Tibial nerve (tissue), 4 donors: ENCODE measurements at regions not wholly inside any gene's neighbourhood (a gene's known extent, or its start where the extent isn't known, plus 50 kb on each side); places are given as distances from the start of the nearest gene placed in this dataset.
"Not testable (repeated sequence)": the region's sequence is repeated elsewhere in the genome, so short reads cannot be mapped to it uniquely, and the experiment has no call there.

ENCODE experiments used
- DNase-seq, 2 donors: peaks; one replicate each; pipeline ENCODE4 v3.0.0-alpha.2; 2019; ENCODE audit warnings: low spot score in 2 of 2
- H3K27ac ChIP-seq, 4 donors: fragments of 200-600 bp; sonication (generic) in 3 of 4; one replicate each; pipeline ENCODE4 v1.5.1; 2017 to 2019; ENCODE audit warnings: mild to moderate bottlenecking in 1 of 4
- H3K27me3 ChIP-seq, 2 donors: fragments of 200-600 bp; sonication (generic) in 1 of 2; one replicate each; pipeline versions ENCODE4 v1.5.1 to v1.6.0; 2017 to 2019
- H3K36me3 ChIP-seq, 3 donors: fragments of 200-600 bp; sonication (generic); one replicate each; pipeline ENCODE4 v1.5.1; 2018 to 2019
- H3K4me1 ChIP-seq, 4 donors: fragments of 200-600 bp; sonication (generic) in 3 of 4; one replicate each; pipeline ENCODE4 v1.5.1; 2017 to 2019
- H3K4me3 ChIP-seq, 4 donors: fragments of 200-600 bp; sonication (generic) in 3 of 4; one replicate each; pipeline ENCODE4 v1.5.1; 2017 to 2019; ENCODE audit warnings: mild to moderate bottlenecking in 1 of 4, moderate library complexity in 1 of 4
- H3K9me3 ChIP-seq, 4 donors: fragments of 200-600 bp; sonication (generic) in 3 of 4; one replicate each; pipeline ENCODE4 v1.5.1; 2017 to 2019
- CTCF ChIP-seq, 5 experiments: fragments of 200-600 bp in 3 of 5; fragments of 450-650 bp in 2 of 5; sonication (generic) in 3 of 5; IDR thresholded peaks; one replicate each; pipeline ENCODE4 v1.5.1; 2016 to 2019; ENCODE audit warnings: antibody characterized with exemption in 5 of 5, mild to moderate bottlenecking in 3 of 5, moderate library complexity in 2 of 5
- EP300 ChIP-seq, 2 donors: sonication (generic); formaldehyde crosslinking; IDR thresholded peaks; one replicate each; pipeline ENCODE4 v1.6.1; 2017; ENCODE audit warnings: antibody characterized with exemption in 2 of 2, mild to moderate bottlenecking in 1 of 2
- POLR2A ChIP-seq, 2 donors: fragments of 450-650 bp; IDR thresholded peaks; one replicate each; pipeline ENCODE4 v1.6.1; 2017; ENCODE audit warnings: antibody characterized with exemption in 2 of 2, mild to moderate bottlenecking in 2 of 2, moderate library complexity in 2 of 2
- WGBS, 2 donors: methylation state at CpG; one replicate each; pipeline ENCODE4 v1.1.5; 2018; 5-methylcytosine and 5-hydroxymethylcytosine counted together

GRCh38 chr6:44739181-44739580 lies 351.7 kb downstream of the CDC5L start:
- 81 to 82% methylated on average over 16 of the region's 16 CpGs for WGBS, 2 donors
- TF ChIP-seq POLR2A (IDR thresholded peaks at IDR 0.05) (no peak), CTCF (IDR thresholded peaks at IDR 0.05) (no peak), EP300 (IDR thresholded peaks at IDR 0.05) (no peak)
- Histone ChIP-seq H3K4me1 (peaks cover 0 to 5% (median 0%) of the 10 kb centered on the region in 4 donors), H3K27ac (no peak overlapping the region), H3K4me3 (no peak overlapping the region), H3K36me3 (no peaks in the 10 kb centered on the region), H3K9me3 (no peaks in the 10 kb centered on the region), H3K27me3 (no peaks in the 10 kb centered on the region)
- DNase-seq: no peak

DNA sequence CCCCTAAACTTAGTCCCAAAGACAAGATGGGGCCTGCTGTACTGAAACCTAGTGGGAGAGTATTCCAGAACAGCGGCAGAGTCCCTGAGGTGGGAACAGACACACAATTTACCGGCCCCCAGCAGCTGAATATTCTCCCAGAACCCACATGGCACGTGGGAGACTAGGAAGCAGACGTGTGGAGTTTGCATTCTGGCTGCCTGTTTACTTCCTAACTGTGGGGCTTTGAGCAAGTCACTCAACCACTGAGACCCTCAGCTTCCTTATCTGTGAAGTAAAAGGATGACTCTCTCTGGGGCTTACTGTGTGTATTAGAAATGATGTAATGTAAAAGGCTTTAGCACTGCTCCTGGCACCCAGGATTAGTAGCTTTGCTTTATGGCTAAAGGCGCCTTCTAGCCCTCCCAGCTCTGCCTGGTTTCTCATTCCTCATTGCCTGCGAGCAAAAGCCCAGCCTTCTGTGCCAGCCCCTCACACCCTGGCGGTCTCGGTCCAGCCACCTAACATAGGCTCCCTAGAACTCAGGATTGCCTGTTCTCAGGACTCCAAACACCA lies 353.1 kb downstream of the CDC5L start:
- DNase-seq: no peak
- Histone ChIP-seq H3K36me3 (no peaks in the 10 kb centered on the region), H3K4me3 (no peak overlapping the region), H3K4me1 (peaks cover 0 to 5% (median 0%) of the 10 kb centered on the region in 4 donors), H3K9me3 (peaks cover 0 to 7% (median 0%) of the 10 kb centered on the region in 4 donors), H3K27ac (no peak overlapping the region), H3K27me3 (no peaks in the 10 kb centered on the region)
- TF ChIP-seq EP300 (IDR thresholded peaks at IDR 0.05) (no peak), POLR2A (IDR thresholded peaks at IDR 0.05) (no peak), CTCF (IDR thresholded peaks at IDR 0.05) (no peak)
- 82 to 86% methylated on average over 8 of the region's 8 CpGs for WGBS, 2 donors

GRCh38 chr6:44742201-44742600 lies 354.7 kb downstream of the CDC5L start:
- H3K27ac ChIP-seq: no peak overlapping the region
- H3K4me3 ChIP-seq: no peak overlapping the region
- peaks cover 0 to 5% (median 0%) of the 10 kb centered on the region in 4 donors for H3K4me1 ChIP-seq
- TF ChIP-seq POLR2A (IDR thresholded peaks at IDR 0.05): no peak
- TF ChIP-seq CTCF (IDR thresholded peaks at IDR 0.05): no peak
- no peak for TF ChIP-seq EP300 (IDR thresholded peaks at IDR 0.05)
- peaks cover 0 to 10% (median 0%) of the 10 kb centered on the region in 4 donors for H3K9me3 ChIP-seq
- 62 to 82% methylated on average over 2 of the region's 2 CpGs for WGBS, 2 donors
- H3K36me3 ChIP-seq: no peaks in the 10 kb centered on the region
- DNase-seq: no peak
- H3K27me3 ChIP-seq: no peaks in the 10 kb centered on the region

GRCh38 chr6:44742828-44743372 lies 355.4 kb downstream of the CDC5L start:
- H3K27me3 ChIP-seq: no peaks in the 10 kb centered on the region
- no peak for DNase-seq
- 56 to 90% methylated on average over 1 to 2 of the region's 2 CpGs for WGBS, 2 donors

GRCh38 chr6:44760116-44760515 lies 372.6 kb downstream of the CDC5L start:
- not testable (repeated sequence) for H3K27ac ChIP-seq, H3K4me1 ChIP-seq, H3K4me3 ChIP-seq, H3K27me3 ChIP-seq, DNase-seq, H3K36me3 ChIP-seq
- 96 to 98% methylated on average over 16 to 18 of the region's 18 CpGs for WGBS, 2 donors
- peaks cover 0 to 51% (median 7%) of the 10 kb centered on the region in 4 donors for H3K9me3 ChIP-seq

More at GRCh38 chr6:44742828-44743372, 355.4 kb downstream of the CDC5L start:
- Histone ChIP-seq H3K4me1 (peaks cover 0 to 5% (median 0%) of the 10 kb centered on the region in 4 donors), H3K4me3 (no peak overlapping the region), H3K27ac (no peak overlapping the region), H3K9me3 (peaks cover 0 to 13% (median 0%) of the 10 kb centered on the region in 4 donors), H3K36me3 (no peaks in the 10 kb centered on the region)
- TF ChIP-seq CTCF (IDR thresholded peaks at IDR 0.05) (no peak), EP300 (IDR thresholded peaks at IDR 0.05) (no peak), POLR2A (IDR thresholded peaks at IDR 0.05) (no peak)
